OCI-LY1 (cell line): ENCODE measurements at regions not wholly inside any gene's neighbourhood (a gene's known extent, or its start where the extent isn't known, plus 50 kb on each side); places are given as distances from the start of the nearest gene placed in this dataset.

ENCODE experiments used
- H2AFZ ChIP-seq: fragments of 200-600 bp; sonication (generic), shearing (Covaris generic); 2 replicates; pipeline ENCODE4 v1.6.0; 2014; ENCODE audit warnings: antibody characterized with exemption, mild to moderate bottlenecking, low read length
- H3F3A ChIP-seq: fragments of 200-600 bp; sonication (generic), shearing (Covaris generic); 2 replicates; pipeline ENCODE4 v1.6.0; 2014; ENCODE audit warnings: mild to moderate bottlenecking, antibody characterized with exemption, low read length, moderate library complexity; ENCODE audit not compliant: insufficient read depth
- H3K27ac ChIP-seq: fragments of 200-600 bp; sonication (generic); 2 replicates; pipeline ENCODE4 v1.5.1; 2014; ENCODE audit warnings: low read length, mixed run types, mild to moderate bottlenecking, low read depth; ENCODE audit not compliant: poor library complexity, severe bottlenecking
- H3K27me3 ChIP-seq: fragments of 200-600 bp; sonication (generic); 2 replicates; pipeline ENCODE4 v1.6.0; 2014; ENCODE audit warnings: antibody characterized with exemption, mild to moderate bottlenecking, low read length, moderate library complexity; ENCODE audit not compliant: insufficient read depth
- H3K36me3 ChIP-seq: fragments of 200-600 bp; sonication (generic); 2 replicates; pipeline ENCODE4 v1.6.1; 2014; ENCODE audit warnings: mild to moderate bottlenecking, antibody characterized with exemption, low read length, moderate library complexity, mixed read lengths; ENCODE audit not compliant: insufficient read depth
- H3K4me1 ChIP-seq: fragments of 200-600 bp; sonication (generic); 2 replicates; pipeline ENCODE4 v1.5.1; 2014; ENCODE audit warnings: mild to moderate bottlenecking, low read length, moderate library complexity; ENCODE audit not compliant: insufficient read depth, severe bottlenecking
- H3K4me2 ChIP-seq: fragments of 200-600 bp; sonication (generic), shearing (Covaris generic); 2 replicates; pipeline ENCODE4 v1.6.1; 2014; ENCODE audit warnings: low read length
- H3K4me3 ChIP-seq: fragments of 200-600 bp; sonication (generic); 2 replicates; pipeline ENCODE4 v1.5.1; 2014; ENCODE audit warnings: low read length, low read depth, mild to moderate bottlenecking, mixed read lengths; ENCODE audit not compliant: poor library complexity, severe bottlenecking
- H3K79me2 ChIP-seq: fragments of 200-600 bp; shearing (Covaris generic); 2 replicates; pipeline ENCODE4 v1.6.1; 2016; ENCODE audit warnings: mixed run types, low read length, mixed read lengths; ENCODE audit not compliant: insufficient read depth
- H3K9ac ChIP-seq: fragments of 200-600 bp; sonication (generic), shearing (Covaris generic); 2 replicates; pipeline ENCODE4 v1.6.1; 2014; ENCODE audit warnings: mild to moderate bottlenecking, low read length, mixed read lengths
- H3K9me2 ChIP-seq: fragments of 200-600 bp; sonication (generic), shearing (Covaris generic); 2 replicates; pipeline ENCODE4 v1.6.1; 2014; ENCODE audit warnings: low read depth, mild to moderate bottlenecking, low read length, mixed read lengths
- H3K9me3 ChIP-seq: fragments of 200-600 bp; shearing (Covaris generic); 2 replicates; pipeline ENCODE4 v1.6.1; 2014; ENCODE audit warnings: low read length, mixed read lengths
- H4K20me1 ChIP-seq: fragments of 200-600 bp; sonication (generic), shearing (Covaris generic); 2 replicates; pipeline ENCODE4 v1.6.0; 2016; ENCODE audit warnings: mild to moderate bottlenecking, low read length; ENCODE audit not compliant: insufficient read depth
- CTCF ChIP-seq: fragments of 200-600 bp; sonication (generic), shearing (Covaris generic); IDR thresholded peaks from 2 replicates; pipeline ENCODE4 v1.5.1; 2017; ENCODE audit warnings: mild to moderate bottlenecking, antibody characterized with exemption, low read length, moderate library complexity, mixed read lengths
- EZH2 ChIP-seq: fragments of 200-600 bp; sonication (generic), shearing (Covaris generic); IDR thresholded peaks from 2 replicates; pipeline ENCODE4 v1.8.0; 2017; ENCODE audit warnings: borderline replicate concordance, mixed run types, mild to moderate bottlenecking, antibody characterized with exemption, low read length, moderate library complexity, mixed read lengths

GRCh38 chr6:106805771-106806170 lies 168.8 kb downstream of the CD24 start:
- Histone ChIP-seq H3K4me2 (no peak overlapping the region), H4K20me1 (no peaks in the 10 kb centered on the region), H3K4me3 (no peak overlapping the region), H3K27ac (no peak overlapping the region), H3K9me2 (no peaks in the 10 kb centered on the region), H3K9me3 (peaks cover 34% of the 10 kb centered on the region), H3K27me3 (no peaks in the 10 kb centered on the region), H3K36me3 (no peaks in the 10 kb centered on the region; the same call in 1 of the 2 replicates), H3K79me2 (no peaks in the 10 kb centered on the region), H3K9ac (no peak overlapping the region), H3F3A (no peaks in the 10 kb centered on the region), H2AFZ (no peak overlapping the region), H3K4me1 (peaks cover 39% of the 10 kb centered on the region)
- TF ChIP-seq CTCF, result no peak
- no peak for TF ChIP-seq EZH2

- H4K20me1 ChIP-seq, result no peaks in the 10 kb centered on the region
- no peak overlapping the region for H3K4me3 ChIP-seq
- TF ChIP-seq CTCF (no peak), EZH2 (no peak)
- no peaks in the 10 kb centered on the region for H3F3A ChIP-seq
- H3K9ac ChIP-seq, result no peak overlapping the region
- no peaks in the 10 kb centered on the region for H3K79me2 ChIP-seq
- H3K4me2 ChIP-seq, result peak overlapping the region; percentile 11; the same call in 1 of the 2 replicates
- H3K36me3 ChIP-seq, result no peaks in the 10 kb centered on the region; the same call in 1 of the 2 replicates
- H3K4me1 ChIP-seq, result peaks cover 50% of the 10 kb centered on the region
- peak overlapping the region; percentile 18 for H2AFZ ChIP-seq
- no peaks in the 10 kb centered on the region for H3K9me2 ChIP-seq
- no peaks in the 10 kb centered on the region for H3K27me3 ChIP-seq
- H3K9me3 ChIP-seq, result peaks cover 26% of the 10 kb centered on the region
- H3K27ac ChIP-seq, result peak overlapping the region; percentile 31
Measured at GRCh38 chr6:106804346-106805335, 169.9 kb downstream of the CD24 start.

- H3K9me2 ChIP-seq, result no peaks in the 10 kb centered on the region
- no peak overlapping the region for H3K4me3 ChIP-seq
- no peaks in the 10 kb centered on the region for H4K20me1 ChIP-seq
- no peaks in the 10 kb centered on the region for H3F3A ChIP-seq
- H3K9ac ChIP-seq, result no peak overlapping the region; the same call in 1 of the 2 replicates
- peak overlapping the region; percentile 31 for H3K27ac ChIP-seq
- H3K27me3 ChIP-seq, result no peaks in the 10 kb centered on the region
- no peak overlapping the region for H2AFZ ChIP-seq
- no peak overlapping the region for H3K4me2 ChIP-seq
- no peak for TF ChIP-seq CTCF
- TF ChIP-seq EZH2, result no peak
- no peaks in the 10 kb centered on the region for H3K79me2 ChIP-seq
- peaks cover 11% of the 10 kb centered on the region; the same call in 1 of the 2 replicates for H3K9me3 ChIP-seq
- H3K4me1 ChIP-seq, result peaks cover 65% of the 10 kb centered on the region
- H3K36me3 ChIP-seq, result no peaks in the 10 kb centered on the region
Measured at GRCh38 chr6:106803188-106803587, 171.3 kb downstream of the CD24 start.
